Right lobe of liver (tissue), 4 donors: ENCODE measurements at regions not wholly inside any gene's neighbourhood (a gene's known extent, or its start where the extent isn't known, plus 50 kb on each side); places are given as distances from the start of the nearest gene placed in this dataset.

Experiments
- POLR2A ChIP-seq: fragments of 450-650 bp; IDR thresholded peaks from one replicate; pipeline ENCODE4 v1.6.1; 2017; ENCODE audit warnings: antibody characterized with exemption, mild to moderate bottlenecking
- TF ChIP-seq, protein P1 (sequence below), 4 donors: fragments of 200-600 bp in 3 of 4; fragments of 450-650 bp in 1 of 4; IDR thresholded peaks; one replicate each; pipeline versions ENCODE4 v1.5.1 to v1.8.0; 2016 to 2022; ENCODE audit warnings: antibody characterized with exemption in 4 of 4, mild to moderate bottlenecking in 2 of 4
- donor health status: DM: no; HTN: no; CAD: no.
- donor health status: DM: no; HTN: no; CAD: no.
- donor health status: DM: no; HTN: yes; CAD: no.

DNA sequence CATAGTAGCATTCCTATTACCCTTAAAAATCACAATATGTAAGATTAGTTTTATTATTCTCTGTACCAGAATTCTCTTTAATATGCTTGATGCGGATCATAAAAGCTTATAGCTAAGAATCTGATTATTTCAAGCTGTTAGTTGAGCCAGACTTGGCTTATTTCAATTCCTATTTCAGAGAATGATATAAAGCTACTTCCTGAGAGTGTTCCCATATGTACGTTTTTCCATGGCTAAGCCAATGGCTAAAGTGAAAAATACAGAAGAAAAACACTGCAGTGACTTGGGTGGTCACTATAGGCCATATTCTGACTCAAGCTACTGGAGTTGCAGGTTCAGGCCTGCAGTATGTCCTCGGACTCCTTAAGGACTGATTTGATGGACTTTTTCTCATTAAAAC is 97.9 kb upstream of the EEF1E1 start:
- TF ChIP-seq, protein P1, sequence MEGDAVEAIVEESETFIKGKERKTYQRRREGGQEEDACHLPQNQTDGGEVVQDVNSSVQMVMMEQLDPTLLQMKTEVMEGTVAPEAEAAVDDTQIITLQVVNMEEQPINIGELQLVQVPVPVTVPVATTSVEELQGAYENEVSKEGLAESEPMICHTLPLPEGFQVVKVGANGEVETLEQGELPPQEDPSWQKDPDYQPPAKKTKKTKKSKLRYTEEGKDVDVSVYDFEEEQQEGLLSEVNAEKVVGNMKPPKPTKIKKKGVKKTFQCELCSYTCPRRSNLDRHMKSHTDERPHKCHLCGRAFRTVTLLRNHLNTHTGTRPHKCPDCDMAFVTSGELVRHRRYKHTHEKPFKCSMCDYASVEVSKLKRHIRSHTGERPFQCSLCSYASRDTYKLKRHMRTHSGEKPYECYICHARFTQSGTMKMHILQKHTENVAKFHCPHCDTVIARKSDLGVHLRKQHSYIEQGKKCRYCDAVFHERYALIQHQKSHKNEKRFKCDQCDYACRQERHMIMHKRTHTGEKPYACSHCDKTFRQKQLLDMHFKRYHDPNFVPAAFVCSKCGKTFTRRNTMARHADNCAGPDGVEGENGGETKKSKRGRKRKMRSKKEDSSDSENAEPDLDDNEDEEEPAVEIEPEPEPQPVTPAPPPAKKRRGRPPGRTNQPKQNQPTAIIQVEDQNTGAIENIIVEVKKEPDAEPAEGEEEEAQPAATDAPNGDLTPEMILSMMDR (IDR thresholded peaks at IDR 0.05), result no peak
- no peak for TF ChIP-seq POLR2A
